ENCODE measurements at regions not wholly inside any gene's neighbourhood (a gene's known extent, or its start where the extent isn't known, plus 50 kb on each side); places are given as distances from the start of the nearest gene placed in this dataset.

GRCh38 chr6:139533171-139533570, 158.7 kb upstream of the CITED2 start:
- no peaks in the 10 kb centered on the region for H3K36me3 ChIP-seq (replicated peaks; ENCODE audit: insufficient read depth, low read depth)
- H3K27me3 ChIP-seq = no peaks in the 10 kb centered on the region
- TF ChIP-seq EZH2 (IDR thresholded peaks at IDR 0.05; ENCODE audit: borderline replicate concordance) = no peak
- TF ChIP-seq EZH2phosphoT487 (IDR thresholded peaks at IDR 0.05; ENCODE audit: low read depth, severe bottlenecking, unreplicated experiment) = no peak
- TF ChIP-seq CTCF (IDR thresholded peaks at IDR 0.05; ENCODE audit: poor library complexity) = no peak
- H3K9me2 ChIP-seq (replicated peaks; ENCODE audit: insufficient read depth) = no peaks in the 10 kb centered on the region
- no peaks in the 10 kb centered on the region for H3K9me3 ChIP-seq (ENCODE audit: low read depth)
- no peaks in the 10 kb centered on the region for H3K79me2 ChIP-seq
- peak overlapping the region; percentile 2 for H3K4me2 ChIP-seq
- peaks cover 47% of the 10 kb centered on the region for H3K4me1 ChIP-seq (ENCODE audit: insufficient read depth)
- peak overlapping the region; percentile 77 for H3K27ac ChIP-seq
- no peak overlapping the region for H3K4me3 ChIP-seq
- no peaks in the 10 kb centered on the region for H4K20me1 ChIP-seq (ENCODE audit: insufficient read depth, poor library complexity, severe bottlenecking)
- no peak for DNase-seq (ENCODE audit: low spot score)
- H2AFZ ChIP-seq = no peak overlapping the region
- WGBS (ENCODE audit: low lambda C conversion rate, missing lambda C conversion rate) = 87% methylated on average over 4 of the region's 4 CpGs

- no peak for DNase-seq (ENCODE audit: low spot score)
- no peaks in the 10 kb centered on the region for H3K27me3 ChIP-seq
- no peak overlapping the region for H3K4me3 ChIP-seq
- no peaks in the 10 kb centered on the region for H3K9me2 ChIP-seq (replicated peaks; ENCODE audit: insufficient read depth)
- H2AFZ ChIP-seq = no peak overlapping the region
- H3K79me2 ChIP-seq = no peaks in the 10 kb centered on the region
- 64% methylated on average over 8 of the region's 8 CpGs for WGBS (ENCODE audit: low lambda C conversion rate, missing lambda C conversion rate)
- no peak overlapping the region for H3K4me2 ChIP-seq
- peaks cover 35% of the 10 kb centered on the region for H3K4me1 ChIP-seq (ENCODE audit: insufficient read depth)
- peak overlapping the region; percentile 8 for H3K27ac ChIP-seq
- no peaks in the 10 kb centered on the region for H3K9me3 ChIP-seq (ENCODE audit: low read depth)
- TF ChIP-seq CTCF (IDR thresholded peaks at IDR 0.05; ENCODE audit: poor library complexity) (no peak), EZH2 (IDR thresholded peaks at IDR 0.05; ENCODE audit: borderline replicate concordance) (no peak)
- H3K36me3 ChIP-seq (replicated peaks; ENCODE audit: insufficient read depth, low read depth) = no peaks in the 10 kb centered on the region
- H4K20me1 ChIP-seq (ENCODE audit: insufficient read depth, poor library complexity, severe bottlenecking) = no peaks in the 10 kb centered on the region
Observed at GRCh38 chr6:139531148-139532115, 157.0 kb upstream of the CITED2 start.

- Histone ChIP-seq H3K4me2 (no peak overlapping the region), H3K27me3 (no peaks in the 10 kb centered on the region), H3K27ac (no peak overlapping the region), H3K4me3 (no peak overlapping the region), H4K20me1 (ENCODE audit: insufficient read depth, poor library complexity, severe bottlenecking) (no peaks in the 10 kb centered on the region), H3K9me2 (replicated peaks; ENCODE audit: insufficient read depth) (no peaks in the 10 kb centered on the region), H3K9me3 (ENCODE audit: low read depth) (no peaks in the 10 kb centered on the region), H3K36me3 (replicated peaks; ENCODE audit: insufficient read depth, low read depth) (no peaks in the 10 kb centered on the region), H3K4me1 (ENCODE audit: insufficient read depth) (peaks cover 30% of the 10 kb centered on the region), H2AFZ (no peak overlapping the region), H3K79me2 (no peaks in the 10 kb centered on the region)
- TF ChIP-seq EZH2 (IDR thresholded peaks at IDR 0.05; ENCODE audit: borderline replicate concordance) = no peak
- TF ChIP-seq CTCF (IDR thresholded peaks at IDR 0.05; ENCODE audit: poor library complexity) = no peak
- no peak for TF ChIP-seq EZH2phosphoT487 (IDR thresholded peaks at IDR 0.05; ENCODE audit: low read depth, severe bottlenecking, unreplicated experiment)
- no peak for DNase-seq (ENCODE audit: low spot score)
- 88% methylated on average over 7 of the region's 7 CpGs for whole genome bisulfite sequencing (ENCODE audit: low lambda C conversion rate, missing lambda C conversion rate)
Observed at GRCh38 chr6:139530561-139530960, 156.1 kb upstream of the CITED2 start.

Measured in hepatocyte (in vitro differentiated cells).